Nephron progenitor cell (in vitro differentiated cells): ENCODE measurements at regions not wholly inside any gene's neighbourhood (a gene's known extent, or its start where the extent isn't known, plus 50 kb on each side); places are given as distances from the start of the nearest gene placed in this dataset.

Source experiments
- DNase-seq: peaks from one replicate; pipeline ENCODE4 v3.0.0; 2021
- H3K27ac Mint-ChIP-seq: 2 replicates; pipeline ENCODE4 v1.8.0; 2021; ENCODE audit warnings: mild to moderate bottlenecking, moderate library complexity, mixed read lengths
- H3K27me3 Mint-ChIP-seq: 2 replicates; pipeline ENCODE4 v1.8.0; 2021; ENCODE audit warnings: mild to moderate bottlenecking, low read depth, mixed read lengths; ENCODE audit not compliant: poor library complexity
- H3K36me3 Mint-ChIP-seq: 2 replicates; pipeline ENCODE4 v1.8.0; 2021; ENCODE audit warnings: low read depth, mixed read lengths
- H3K4me1 Mint-ChIP-seq: 2 replicates; pipeline ENCODE4 v1.8.0; 2021; ENCODE audit warnings: mixed read lengths
- H3K4me3 Mint-ChIP-seq: 2 replicates; pipeline ENCODE4 v1.8.0; 2021; ENCODE audit warnings: mild to moderate bottlenecking, moderate library complexity, mixed read lengths
- H3K9me3 Mint-ChIP-seq: 2 replicates; pipeline ENCODE4 v1.8.0; 2021; ENCODE audit warnings: mild to moderate bottlenecking, moderate library complexity, mixed read lengths
- TF ChIP-seq, protein P1 (sequence below): fragments of 200-600 bp; sonication (generic); IDR thresholded peaks from 2 replicates; pipeline ENCODE4 v1.5.0; 2021; ENCODE audit warnings: antibody characterized with exemption

- H3K36me3 Mint-ChIP-seq, result no peaks in the 10 kb centered on the region
- H3K27me3 Mint-ChIP-seq, result peaks cover 13% of the 10 kb centered on the region
- H3K27ac Mint-ChIP-seq, result no peak overlapping the region
- H3K4me3 Mint-ChIP-seq, result no peak overlapping the region
- DNase-seq, result no peak
- H3K9me3 Mint-ChIP-seq, result no peaks in the 10 kb centered on the region
- TF ChIP-seq, protein P1, sequence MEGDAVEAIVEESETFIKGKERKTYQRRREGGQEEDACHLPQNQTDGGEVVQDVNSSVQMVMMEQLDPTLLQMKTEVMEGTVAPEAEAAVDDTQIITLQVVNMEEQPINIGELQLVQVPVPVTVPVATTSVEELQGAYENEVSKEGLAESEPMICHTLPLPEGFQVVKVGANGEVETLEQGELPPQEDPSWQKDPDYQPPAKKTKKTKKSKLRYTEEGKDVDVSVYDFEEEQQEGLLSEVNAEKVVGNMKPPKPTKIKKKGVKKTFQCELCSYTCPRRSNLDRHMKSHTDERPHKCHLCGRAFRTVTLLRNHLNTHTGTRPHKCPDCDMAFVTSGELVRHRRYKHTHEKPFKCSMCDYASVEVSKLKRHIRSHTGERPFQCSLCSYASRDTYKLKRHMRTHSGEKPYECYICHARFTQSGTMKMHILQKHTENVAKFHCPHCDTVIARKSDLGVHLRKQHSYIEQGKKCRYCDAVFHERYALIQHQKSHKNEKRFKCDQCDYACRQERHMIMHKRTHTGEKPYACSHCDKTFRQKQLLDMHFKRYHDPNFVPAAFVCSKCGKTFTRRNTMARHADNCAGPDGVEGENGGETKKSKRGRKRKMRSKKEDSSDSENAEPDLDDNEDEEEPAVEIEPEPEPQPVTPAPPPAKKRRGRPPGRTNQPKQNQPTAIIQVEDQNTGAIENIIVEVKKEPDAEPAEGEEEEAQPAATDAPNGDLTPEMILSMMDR, result peak; percentile 27
- H3K4me1 Mint-ChIP-seq, result peaks cover 5% of the 10 kb centered on the region
Measured at GRCh38 chr22:48894064-48894671, 933.5 kb downstream of the BRD1 start.

- Mint-ChIP-seq H3K4me3 (no peak overlapping the region), H3K27me3 (peaks cover 13% of the 10 kb centered on the region), H3K36me3 (no peaks in the 10 kb centered on the region), H3K4me1 (peaks cover 5% of the 10 kb centered on the region), H3K9me3 (no peaks in the 10 kb centered on the region), H3K27ac (no peak overlapping the region)
- no peak for DNase-seq
- TF ChIP-seq, protein P1, result no peak
Measured at GRCh38 chr22:48893288-48894063, 934.2 kb downstream of the BRD1 start.

DNA sequence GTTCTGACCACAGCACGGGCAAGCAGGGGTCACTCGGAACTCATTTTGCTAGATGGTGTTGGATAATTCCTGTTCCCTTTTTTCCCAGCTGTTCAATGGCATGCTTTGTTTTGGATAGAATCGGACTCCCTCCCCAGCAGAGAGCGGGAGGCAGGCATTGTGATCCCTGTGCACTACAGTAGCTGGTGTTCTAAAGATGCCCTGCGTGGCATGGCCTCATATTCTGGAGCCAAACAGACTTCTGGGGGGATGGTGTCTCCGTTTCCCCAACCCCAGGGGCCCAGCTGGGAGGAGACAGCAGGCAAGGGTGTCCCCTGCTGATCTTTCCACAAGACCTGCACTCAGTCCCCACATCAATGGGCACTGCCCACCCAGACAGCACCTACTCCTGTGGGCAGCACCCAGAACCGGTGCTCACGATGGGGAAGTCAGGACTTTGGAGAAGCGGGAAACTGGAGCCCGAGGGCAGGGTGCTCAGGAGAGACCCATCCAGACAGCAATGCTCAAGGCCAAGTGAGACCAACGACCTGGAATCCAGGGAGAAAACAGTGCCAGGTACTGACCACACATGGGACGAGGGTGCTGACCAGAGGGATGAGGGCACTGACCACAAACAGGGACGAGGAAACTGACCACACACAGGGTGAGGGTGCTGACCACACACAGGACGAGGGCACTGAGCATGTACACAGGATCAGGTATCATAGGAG lies 934.9 kb downstream of the BRD1 start:
- peaks cover 5% of the 10 kb centered on the region for H3K4me1 Mint-ChIP-seq
- TF ChIP-seq, protein P1, result no peak
- peaks cover 13% of the 10 kb centered on the region for H3K27me3 Mint-ChIP-seq
- DNase-seq, result no peak
- no peaks in the 10 kb centered on the region for H3K36me3 Mint-ChIP-seq
- no peak overlapping the region for H3K4me3 Mint-ChIP-seq
- H3K27ac Mint-ChIP-seq, result no peak overlapping the region
- no peaks in the 10 kb centered on the region for H3K9me3 Mint-ChIP-seq

- no peak for DNase-seq
- no peaks in the 10 kb centered on the region for H3K4me1 Mint-ChIP-seq
- TF ChIP-seq, protein P1, result no peak
- no peak overlapping the region for H3K4me3 Mint-ChIP-seq
- H3K36me3 Mint-ChIP-seq, result no peaks in the 10 kb centered on the region
- H3K9me3 Mint-ChIP-seq, result no peaks in the 10 kb centered on the region
- no peak overlapping the region for H3K27ac Mint-ChIP-seq
- peaks cover 13% of the 10 kb centered on the region for H3K27me3 Mint-ChIP-seq
Measured at GRCh38 chr22:48891688-48892577, 935.7 kb downstream of the BRD1 start.

- TF ChIP-seq, protein P1, result no peak
- H3K36me3 Mint-ChIP-seq, result no peaks in the 10 kb centered on the region
- DNase-seq, result no peak
- H3K4me3 Mint-ChIP-seq, result no peak overlapping the region
- no peaks in the 10 kb centered on the region for H3K4me1 Mint-ChIP-seq
- H3K27me3 Mint-ChIP-seq, result peaks cover 9% of the 10 kb centered on the region
- no peaks in the 10 kb centered on the region for H3K9me3 Mint-ChIP-seq
- no peak overlapping the region for H3K27ac Mint-ChIP-seq
Measured at GRCh38 chr22:48890693-48891554, 936.7 kb downstream of the BRD1 start.
